Uterus (tissue), 2 donors: ENCODE measurements at regions not wholly inside any gene's neighbourhood (a gene's known extent, or its start where the extent isn't known, plus 50 kb on each side); places are given as distances from the start of the nearest gene placed in this dataset.

Source experiments
- POLR2A ChIP-seq, 2 donors: fragments of 450-650 bp; IDR thresholded peaks; one replicate each; pipeline ENCODE4 v1.6.1; 2016; ENCODE audit warnings: antibody characterized with exemption in 2 of 2, mild to moderate bottlenecking in 1 of 2, moderate library complexity in 1 of 2
- TF ChIP-seq, protein P1 (sequence below), 4 experiments: fragments of 200-600 bp in 2 of 4; fragments of 450-650 bp in 2 of 4; sonication (generic) in 2 of 4; IDR thresholded peaks; one replicate each; pipeline ENCODE4 v1.5.1; 2016 to 2019; ENCODE audit warnings: antibody characterized with exemption in 4 of 4, mild to moderate bottlenecking in 2 of 4, moderate library complexity in 1 of 4

DNA sequence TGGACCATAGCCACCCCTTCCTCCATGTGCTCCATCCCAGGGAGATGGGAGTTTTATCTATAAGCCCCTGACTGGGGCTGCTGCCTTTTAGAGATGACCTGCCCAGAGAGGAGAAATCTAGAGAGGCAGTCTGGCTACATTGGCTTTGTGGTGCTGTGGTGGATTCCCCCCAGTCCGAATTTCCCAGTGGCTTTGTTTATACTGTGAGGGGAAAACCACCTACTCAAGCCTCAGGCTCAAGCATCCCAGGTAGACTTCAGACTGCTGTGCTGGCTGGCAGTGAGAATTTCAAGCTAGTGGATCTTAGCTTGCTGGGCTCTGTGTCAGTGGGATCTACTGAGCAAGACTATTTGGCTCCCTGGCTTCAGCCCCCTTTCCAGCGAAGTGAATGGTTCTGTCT is 1195.7 kb upstream of the PCDH20 start:
- TF ChIP-seq, protein P1, sequence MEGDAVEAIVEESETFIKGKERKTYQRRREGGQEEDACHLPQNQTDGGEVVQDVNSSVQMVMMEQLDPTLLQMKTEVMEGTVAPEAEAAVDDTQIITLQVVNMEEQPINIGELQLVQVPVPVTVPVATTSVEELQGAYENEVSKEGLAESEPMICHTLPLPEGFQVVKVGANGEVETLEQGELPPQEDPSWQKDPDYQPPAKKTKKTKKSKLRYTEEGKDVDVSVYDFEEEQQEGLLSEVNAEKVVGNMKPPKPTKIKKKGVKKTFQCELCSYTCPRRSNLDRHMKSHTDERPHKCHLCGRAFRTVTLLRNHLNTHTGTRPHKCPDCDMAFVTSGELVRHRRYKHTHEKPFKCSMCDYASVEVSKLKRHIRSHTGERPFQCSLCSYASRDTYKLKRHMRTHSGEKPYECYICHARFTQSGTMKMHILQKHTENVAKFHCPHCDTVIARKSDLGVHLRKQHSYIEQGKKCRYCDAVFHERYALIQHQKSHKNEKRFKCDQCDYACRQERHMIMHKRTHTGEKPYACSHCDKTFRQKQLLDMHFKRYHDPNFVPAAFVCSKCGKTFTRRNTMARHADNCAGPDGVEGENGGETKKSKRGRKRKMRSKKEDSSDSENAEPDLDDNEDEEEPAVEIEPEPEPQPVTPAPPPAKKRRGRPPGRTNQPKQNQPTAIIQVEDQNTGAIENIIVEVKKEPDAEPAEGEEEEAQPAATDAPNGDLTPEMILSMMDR (IDR thresholded peaks at IDR 0.05): no peak
- TF ChIP-seq POLR2A (IDR thresholded peaks at IDR 0.05): no peak
